ENCODE measurements at regions not wholly inside any gene's neighbourhood (a gene's known extent, or its start where the extent isn't known, plus 50 kb on each side); places are given as distances from the start of the nearest gene placed in this dataset.
"Not testable (repeated sequence)": the region's sequence is repeated elsewhere in the genome, so short reads cannot be mapped to it uniquely, and the experiment has no call there.

GRCh38 chr2:139538332-139539020 is 758.3 kb upstream of the NXPH2 start:
- not testable (repeated sequence) for DNase-seq

- peak; percentile 79 for DNase-seq
Observed at GRCh38 chr2:139529080-139529479, 748.9 kb upstream of the NXPH2 start.

GRCh38 chr2:139526781-139527180 is 746.6 kb upstream of the NXPH2 start:
- no peak for DNase-seq

- no peak for DNase-seq
Observed at GRCh38 chr2:139518321-139518720, 738.1 kb upstream of the NXPH2 start.

GRCh38 chr2:139514951-139515350 is 734.8 kb upstream of the NXPH2 start:
- no peak for DNase-seq

- DNase-seq, result no peak
Observed at GRCh38 chr2:139495851-139496250, 715.7 kb upstream of the NXPH2 start.

- DNase-seq, result no peak
Observed at GRCh38 chr2:139492131-139492680, 712.0 kb upstream of the NXPH2 start.

GRCh38 chr2:139480161-139480650 is 700.0 kb upstream of the NXPH2 start:
- DNase-seq, result no peak

- peak; percentile 80 for DNase-seq
Observed at GRCh38 chr2:139478165-139478914, 698.1 kb upstream of the NXPH2 start.

GRCh38 chr2:139477618-139478017 is 697.4 kb upstream of the NXPH2 start:
- no peak for DNase-seq

- DNase-seq, result no peak
Observed at GRCh38 chr2:139469985-139470384, 689.8 kb upstream of the NXPH2 start.

GRCh38 chr2:139465789-139466188 is 685.6 kb upstream of the NXPH2 start:
- DNase-seq, result no peak

GRCh38 chr2:139457873-139458272 is 677.7 kb upstream of the NXPH2 start:
- peak; percentile 31 for DNase-seq

GRCh38 chr2:139454251-139454650 is 674.1 kb upstream of the NXPH2 start:
- no peak for DNase-seq

- no peak for DNase-seq
Observed at GRCh38 chr2:139439100-139439499, 658.9 kb upstream of the NXPH2 start.

GRCh38 chr2:139438478-139438877 is 658.3 kb upstream of the NXPH2 start:
- DNase-seq, result no peak

- no peak for DNase-seq
Observed at GRCh38 chr2:139427164-139427563, 647.0 kb upstream of the NXPH2 start.

GRCh38 chr2:139424101-139424500 is 643.9 kb upstream of the NXPH2 start:
- no peak for DNase-seq

- DNase-seq, result no peak
Observed at GRCh38 chr2:139411236-139411635, 631.0 kb upstream of the NXPH2 start.

- not testable (repeated sequence) for DNase-seq
Observed at GRCh38 chr2:139410833-139411174, 630.6 kb upstream of the NXPH2 start.

GRCh38 chr2:139410147-139410832 is 630.1 kb upstream of the NXPH2 start:
- not testable (repeated sequence) for DNase-seq

GRCh38 chr2:139409212-139409611 is 629.0 kb upstream of the NXPH2 start:
- DNase-seq, result no peak

GRCh38 chr2:139403948-139404347 is 623.8 kb upstream of the NXPH2 start:
- no peak for DNase-seq
